ENCODE measurements at regions not wholly inside any gene's neighbourhood (a gene's known extent, or its start where the extent isn't known, plus 50 kb on each side); places are given as distances from the start of the nearest gene placed in this dataset.

GRCh38 chr2:43164686-43165085, 61.7 kb downstream of the ZFP36L2 start:
- Histone ChIP-seq H3K79me2 (ENCODE audit: control insufficient read depth, insufficient read depth, low read length) (no peaks in the 10 kb centered on the region), H3K9me3 (ENCODE audit: control insufficient read depth, low read depth, low read length) (no peaks in the 10 kb centered on the region), H3K9me1 (ENCODE audit: control insufficient read depth, extremely low read depth, insufficient read depth, low read length) (no peaks in the 10 kb centered on the region), H3K36me3 (ENCODE audit: control insufficient read depth in 2 of 2, extremely low read depth in 1 of 2, insufficient read depth in 2 of 2, low read length in 2 of 2) (no peaks in the 10 kb centered on the region), H3K9ac (ENCODE audit: control insufficient read depth, extremely low read depth, insufficient read depth, low read length) (no peak overlapping the region), H3K4me1 (ENCODE audit: control insufficient read depth, extremely low read depth, insufficient read depth, low read length) (peaks cover 26% of the 10 kb centered on the region), H3K4me2 (ENCODE audit: control insufficient read depth, extremely low read depth, insufficient read depth, low read depth, low read length) (no peak overlapping the region), H3K4me3 (ENCODE audit: control insufficient read depth in 2 of 3, extremely low read depth in 1 of 3, insufficient read depth in 2 of 3, low read depth in 1 of 3, low read length in 3 of 3) (no peak overlapping the region), H4K20me1 (ENCODE audit: control insufficient read depth, extremely low read depth, insufficient read depth, low read length) (no peaks in the 10 kb centered on the region), H3K27ac (ENCODE audit: control insufficient read depth, insufficient read depth, low read length) (no peak overlapping the region), H3K27me3 (ENCODE audit: control insufficient read depth, extremely low read depth, insufficient read depth, low read length) (no peaks in the 10 kb centered on the region), H2AFZ (ENCODE audit: control insufficient read depth, low read length) (no peak overlapping the region)
- dilution Hi-C loops (cut with MboI; ENCODE audit: extremely low pct_ligation_motif_present, low sequenced_read_pairs): no loop called here
- DNase-seq (ENCODE audit: low read depth, low spot score): no peak
- TF ChIP-seq CTCF (optimal IDR thresholded peaks at IDR 0.05 in 1 of 3, IDR thresholded peaks at IDR 0.05 in 1 of 3, conservative IDR thresholded peaks at IDR 0.05 in 1 of 3; ENCODE audit: extremely low read depth in 1 of 3, insufficient read depth in 2 of 3, low read length in 3 of 3) (no peak), EZH2 (IDR thresholded peaks at IDR 0.05; ENCODE audit: low read length) (no peak)
- FAIRE-seq: no peak

- Histone ChIP-seq H3K9me1 (ENCODE audit: control insufficient read depth, extremely low read depth, insufficient read depth, low read length) (no peaks in the 10 kb centered on the region), H3K79me2 (ENCODE audit: control insufficient read depth, insufficient read depth, low read length) (no peaks in the 10 kb centered on the region), H3K9ac (ENCODE audit: control insufficient read depth, extremely low read depth, insufficient read depth, low read length) (no peak overlapping the region), H3K27ac (ENCODE audit: control insufficient read depth, insufficient read depth, low read length) (no peak overlapping the region), H4K20me1 (ENCODE audit: control insufficient read depth, extremely low read depth, insufficient read depth, low read length) (no peaks in the 10 kb centered on the region), H3K36me3 (ENCODE audit: control insufficient read depth in 2 of 2, extremely low read depth in 1 of 2, insufficient read depth in 2 of 2, low read length in 2 of 2) (no peaks in the 10 kb centered on the region), H3K9me3 (ENCODE audit: control insufficient read depth, low read depth, low read length) (no peaks in the 10 kb centered on the region), H2AFZ (ENCODE audit: control insufficient read depth, low read length) (no peak overlapping the region), H3K4me3 (ENCODE audit: control insufficient read depth in 2 of 3, extremely low read depth in 1 of 3, insufficient read depth in 2 of 3, low read depth in 1 of 3, low read length in 3 of 3) (no peak overlapping the region), H3K4me1 (ENCODE audit: control insufficient read depth, extremely low read depth, insufficient read depth, low read length) (peaks cover 26% of the 10 kb centered on the region), H3K27me3 (ENCODE audit: control insufficient read depth, extremely low read depth, insufficient read depth, low read length) (no peaks in the 10 kb centered on the region), H3K4me2 (ENCODE audit: control insufficient read depth, extremely low read depth, insufficient read depth, low read depth, low read length) (no peak overlapping the region)
- dilution Hi-C loops (cut with MboI; ENCODE audit: extremely low pct_ligation_motif_present, low sequenced_read_pairs): no loop called here
- TF ChIP-seq EZH2 (IDR thresholded peaks at IDR 0.05; ENCODE audit: low read length) (no peak), CTCF (optimal IDR thresholded peaks at IDR 0.05 in 1 of 3, IDR thresholded peaks at IDR 0.05 in 1 of 3, conservative IDR thresholded peaks at IDR 0.05 in 1 of 3; ENCODE audit: extremely low read depth in 1 of 3, insufficient read depth in 2 of 3, low read length in 3 of 3) (no peak)
- DNase-seq (ENCODE audit: low read depth, low spot score): no peak
- no peak for FAIRE-seq
Measured at GRCh38 chr2:43163584-43164270, 62.7 kb downstream of the ZFP36L2 start.

Measured in keratinocyte (primary cell).